Gastroesophageal sphincter (tissue), 3 donors: ENCODE measurements at regions not wholly inside any gene's neighbourhood (a gene's known extent, or its start where the extent isn't known, plus 50 kb on each side); places are given as distances from the start of the nearest gene placed in this dataset.

Experiments used
- CTCF ChIP-seq, 4 experiments: fragments of 200-600 bp in 2 of 4; fragments of 450-650 bp in 2 of 4; sonication (generic) in 1 of 4; IDR thresholded peaks; one replicate each; pipeline ENCODE4 v1.5.1; 2017 to 2019; ENCODE audit warnings: antibody characterized with exemption in 4 of 4, mild to moderate bottlenecking in 2 of 4, moderate library complexity in 2 of 4
- EP300 ChIP-seq: sonication (generic); formaldehyde crosslinking; IDR thresholded peaks from one replicate; pipeline ENCODE4 v1.6.1; 2017; ENCODE audit warnings: antibody characterized with exemption, mild to moderate bottlenecking
- POLR2A ChIP-seq, 2 donors: fragments of 450-650 bp; IDR thresholded peaks; one replicate each; pipeline ENCODE4 v1.6.1; 2017; ENCODE audit warnings: antibody characterized with exemption in 2 of 2, mild to moderate bottlenecking in 2 of 2, moderate library complexity in 1 of 2
- POLR2AphosphoS5 ChIP-seq: sonication (generic); formaldehyde crosslinking; IDR thresholded peaks from one replicate; pipeline ENCODE4 v1.6.1; 2017; ENCODE audit warnings: antibody characterized with exemption

GRCh38 chr16:73413091-73413829, 365.3 kb upstream of the ZFHX3 start:
- TF ChIP-seq CTCF (IDR thresholded peaks at IDR 0.05) (no peak), POLR2A (IDR thresholded peaks at IDR 0.05) (no peak), POLR2AphosphoS5 (no peak), EP300 (no peak)
